ENCODE measurements at regions not wholly inside any gene's neighbourhood (a gene's known extent, or its start where the extent isn't known, plus 50 kb on each side); places are given as distances from the start of the nearest gene placed in this dataset.

GRCh38 chr5:109917966-109918365 lies 228.2 kb downstream of the MAN2A1 start:
- TF ChIP-seq POLR2AphosphoS5 (IDR thresholded peaks at IDR 0.05; ENCODE audit: low read depth, low read length) (no peak), CTCF (IDR thresholded peaks at IDR 0.05 in 2 of 3, conservative IDR thresholded peaks at IDR 0.05 in 1 of 3; ENCODE audit: borderline replicate concordance in 1 of 3, insufficient read depth in 1 of 3, low read depth in 2 of 3, low read length in 2 of 3) (no peak), ATF3 (IDR thresholded peaks at IDR 0.05) (no peak), POLR2A (IDR thresholded peaks at IDR 0.05; ENCODE audit: borderline replicate concordance, extremely low read depth, insufficient read depth, insufficient read length) (no peak), RAD21 (IDR thresholded peaks at IDR 0.05; ENCODE audit: low read depth) (no peak), MAX (IDR thresholded peaks at IDR 0.05) (no peak), EZH2 (IDR thresholded peaks at IDR 0.05) (no peak)
